Nephron (organoid): ENCODE measurements at regions not wholly inside any gene's neighbourhood (a gene's known extent, or its start where the extent isn't known, plus 50 kb on each side); places are given as distances from the start of the nearest gene placed in this dataset.
"Not testable (repeated sequence)": the region's sequence is repeated elsewhere in the genome, so short reads cannot be mapped to it uniquely, and the experiment has no call there.

Source experiments
- H3K27ac Mint-ChIP-seq, 3 experiments: 2 replicates each; pipeline ENCODE4 v1.8.0; 2020; ENCODE audit warnings: mixed read lengths in 3 of 3, mild to moderate bottlenecking in 2 of 3, moderate library complexity in 1 of 3
- H3K27me3 Mint-ChIP-seq: 2 replicates; pipeline ENCODE4 v1.8.0; 2021; ENCODE audit warnings: low read depth, mild to moderate bottlenecking, moderate library complexity, mixed read lengths
- H3K36me3 Mint-ChIP-seq: 2 replicates; pipeline ENCODE4 v1.8.0; 2020; ENCODE audit warnings: low read depth, mixed read lengths
- H3K4me1 Mint-ChIP-seq: 2 replicates; pipeline ENCODE4 v1.8.0; 2020; ENCODE audit warnings: mixed read lengths
- H3K4me3 Mint-ChIP-seq, 3 experiments: 2 replicates each; pipeline ENCODE4 v1.8.0; 2020; ENCODE audit warnings: mild to moderate bottlenecking in 3 of 3, mixed read lengths in 3 of 3, moderate library complexity in 2 of 3
- H3K9me3 Mint-ChIP-seq: 2 replicates; pipeline ENCODE4 v1.8.0; 2020; ENCODE audit warnings: mixed read lengths
- TF ChIP-seq, protein P1 (sequence below), 3 experiments: fragments of 200-600 bp; sonication (generic); IDR thresholded peaks; one replicate each; pipeline ENCODE4 v1.5.0; 2021; ENCODE audit warnings: antibody characterized with exemption in 3 of 3; ENCODE audit not compliant: unreplicated experiment in 3 of 3

- Mint-ChIP-seq H3K4me3 (no peak overlapping the region), H3K4me1 (no peaks in the 10 kb centered on the region), H3K27me3 (no peaks in the 10 kb centered on the region), H3K27ac (no peak overlapping the region), H3K9me3 (peaks cover 3% of the 10 kb centered on the region), H3K36me3 (no peaks in the 10 kb centered on the region)
- TF ChIP-seq, protein P1, sequence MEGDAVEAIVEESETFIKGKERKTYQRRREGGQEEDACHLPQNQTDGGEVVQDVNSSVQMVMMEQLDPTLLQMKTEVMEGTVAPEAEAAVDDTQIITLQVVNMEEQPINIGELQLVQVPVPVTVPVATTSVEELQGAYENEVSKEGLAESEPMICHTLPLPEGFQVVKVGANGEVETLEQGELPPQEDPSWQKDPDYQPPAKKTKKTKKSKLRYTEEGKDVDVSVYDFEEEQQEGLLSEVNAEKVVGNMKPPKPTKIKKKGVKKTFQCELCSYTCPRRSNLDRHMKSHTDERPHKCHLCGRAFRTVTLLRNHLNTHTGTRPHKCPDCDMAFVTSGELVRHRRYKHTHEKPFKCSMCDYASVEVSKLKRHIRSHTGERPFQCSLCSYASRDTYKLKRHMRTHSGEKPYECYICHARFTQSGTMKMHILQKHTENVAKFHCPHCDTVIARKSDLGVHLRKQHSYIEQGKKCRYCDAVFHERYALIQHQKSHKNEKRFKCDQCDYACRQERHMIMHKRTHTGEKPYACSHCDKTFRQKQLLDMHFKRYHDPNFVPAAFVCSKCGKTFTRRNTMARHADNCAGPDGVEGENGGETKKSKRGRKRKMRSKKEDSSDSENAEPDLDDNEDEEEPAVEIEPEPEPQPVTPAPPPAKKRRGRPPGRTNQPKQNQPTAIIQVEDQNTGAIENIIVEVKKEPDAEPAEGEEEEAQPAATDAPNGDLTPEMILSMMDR (IDR thresholded peaks at IDR 0.05; ENCODE audit: unreplicated experiment in 3 of 3) = no peak
These were observed 1005.4 kb downstream of the OLFM4 start for GRCh38 chr13:54034047-54034446.

- not testable (repeated sequence) for H3K27ac Mint-ChIP-seq, H3K4me3 Mint-ChIP-seq, H3K36me3 Mint-ChIP-seq, H3K27me3 Mint-ChIP-seq, H3K9me3 Mint-ChIP-seq, H3K4me1 Mint-ChIP-seq
These were observed 1028.8 kb downstream of the OLFM4 start for GRCh38 chr13:54057416-54057815.

DNA sequence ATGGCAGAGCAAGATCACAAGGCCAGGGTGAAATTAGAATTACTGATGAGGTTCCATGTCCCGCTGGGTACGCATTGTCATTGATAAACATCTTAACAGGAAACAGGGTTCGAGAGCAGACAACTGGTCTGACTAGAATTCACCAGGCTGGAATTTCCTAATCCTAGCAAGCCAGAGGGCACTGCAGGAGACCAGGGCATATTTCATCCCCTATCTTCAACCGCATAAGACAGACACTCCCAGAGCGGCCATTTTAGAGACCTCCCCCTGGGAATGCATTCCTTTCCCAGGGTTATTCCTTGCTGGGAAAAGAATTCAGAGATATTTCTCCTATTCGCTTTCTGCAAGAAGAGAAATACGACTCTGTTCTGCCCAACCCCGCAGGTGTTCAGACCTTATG is 1041.3 kb downstream of the OLFM4 start:
- not testable (repeated sequence) for H3K27ac Mint-ChIP-seq, H3K27me3 Mint-ChIP-seq, H3K4me3 Mint-ChIP-seq, H3K4me1 Mint-ChIP-seq, H3K36me3 Mint-ChIP-seq
- H3K9me3 Mint-ChIP-seq = peaks cover 15% of the 10 kb centered on the region

DNA sequence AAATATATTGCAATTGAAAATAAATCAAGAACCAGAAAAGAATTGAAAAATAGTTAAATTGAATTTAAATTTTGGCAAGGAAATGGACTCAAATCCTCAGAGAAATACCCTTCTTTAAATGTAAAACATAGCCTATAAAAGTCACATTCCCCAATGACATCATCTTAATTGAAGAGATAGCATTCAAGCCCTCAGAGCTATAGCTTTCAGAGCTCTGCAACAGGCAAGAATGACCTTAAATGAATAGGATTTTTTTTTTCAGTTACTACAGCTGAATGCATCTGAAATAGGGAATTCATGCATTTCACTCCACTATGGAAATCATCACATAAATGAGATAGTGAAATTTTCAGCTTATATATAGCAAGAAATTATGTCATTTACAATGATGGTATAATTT is 1049.0 kb downstream of the OLFM4 start:
- TF ChIP-seq, protein P1 (IDR thresholded peaks at IDR 0.05; ENCODE audit: unreplicated experiment in 3 of 3) = no peak
- Mint-ChIP-seq H3K9me3 (peaks cover 3% of the 10 kb centered on the region), H3K4me3 (no peak overlapping the region), H3K4me1 (peaks cover 5% of the 10 kb centered on the region), H3K27ac (no peak overlapping the region), H3K27me3 (no peaks in the 10 kb centered on the region), H3K36me3 (no peaks in the 10 kb centered on the region)

DNA sequence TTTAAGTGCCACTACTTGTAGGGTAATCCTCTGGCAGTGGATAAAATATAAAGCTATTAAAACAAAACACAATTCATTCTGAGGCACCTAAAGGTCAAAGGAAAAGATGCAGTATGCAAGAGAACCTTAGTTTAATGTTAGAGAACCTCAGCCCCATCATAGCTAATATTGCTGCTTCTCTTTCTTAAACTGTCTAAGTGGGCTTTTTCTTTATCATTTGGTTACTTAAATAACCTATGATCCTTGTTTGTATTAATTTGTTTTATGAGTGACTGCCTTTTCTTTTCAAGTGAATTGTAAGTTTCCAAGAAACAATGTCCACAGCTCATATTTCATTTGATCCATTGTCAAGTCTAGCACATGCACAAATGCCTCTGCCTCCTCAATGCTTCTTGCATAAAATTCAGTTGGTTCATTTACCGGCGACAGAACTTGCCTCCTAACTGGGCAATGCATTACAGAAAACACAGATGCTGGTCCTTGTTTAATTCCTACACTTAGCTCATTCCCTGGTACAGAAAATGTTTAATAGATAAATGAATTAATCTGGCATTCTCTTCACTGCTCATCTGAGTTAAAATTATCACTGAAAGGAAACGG is 1049.8 kb downstream of the OLFM4 start:
- Mint-ChIP-seq H3K4me1 (peaks cover 12% of the 10 kb centered on the region), H3K9me3 (peaks cover 3% of the 10 kb centered on the region), H3K27ac (no peak overlapping the region), H3K27me3 (no peaks in the 10 kb centered on the region), H3K4me3 (no peak overlapping the region), H3K36me3 (no peaks in the 10 kb centered on the region)
- TF ChIP-seq, protein P1 (IDR thresholded peaks at IDR 0.05; ENCODE audit: unreplicated experiment in 3 of 3) = no peak

GRCh38 chr13:54082309-54082708 is 1053.7 kb downstream of the OLFM4 start:
- H3K4me3 Mint-ChIP-seq, H3K27me3 Mint-ChIP-seq, H3K9me3 Mint-ChIP-seq, H3K27ac Mint-ChIP-seq, H3K36me3 Mint-ChIP-seq: not testable (repeated sequence)
- peaks cover 19% of the 10 kb centered on the region for H3K4me1 Mint-ChIP-seq

- H3K4me3 Mint-ChIP-seq = no peak overlapping the region
- TF ChIP-seq, protein P1 (IDR thresholded peaks at IDR 0.05; ENCODE audit: unreplicated experiment in 3 of 3) = no peak
- no peaks in the 10 kb centered on the region for H3K27me3 Mint-ChIP-seq
- H3K9me3 Mint-ChIP-seq = peaks cover 3% of the 10 kb centered on the region
- H3K27ac Mint-ChIP-seq = no peak overlapping the region
- H3K36me3 Mint-ChIP-seq = no peaks in the 10 kb centered on the region
- H3K4me1 Mint-ChIP-seq = no peaks in the 10 kb centered on the region
These were observed 1063.3 kb downstream of the OLFM4 start for GRCh38 chr13:54091884-54092283.
